HG03159 (cell line): ENCODE measurements at regions not wholly inside any gene's neighbourhood (a gene's known extent, or its start where the extent isn't known, plus 50 kb on each side); places are given as distances from the start of the nearest gene placed in this dataset.

Experiments
- ATAC-seq: cut with Tn5 transposase; IDR thresholded peaks from one replicate; pipeline ENCODE4 v1.9.1; 2021; ENCODE audit warnings: mild to moderate bottlenecking, moderate library complexity; ENCODE audit not compliant: unreplicated experiment

DNA sequence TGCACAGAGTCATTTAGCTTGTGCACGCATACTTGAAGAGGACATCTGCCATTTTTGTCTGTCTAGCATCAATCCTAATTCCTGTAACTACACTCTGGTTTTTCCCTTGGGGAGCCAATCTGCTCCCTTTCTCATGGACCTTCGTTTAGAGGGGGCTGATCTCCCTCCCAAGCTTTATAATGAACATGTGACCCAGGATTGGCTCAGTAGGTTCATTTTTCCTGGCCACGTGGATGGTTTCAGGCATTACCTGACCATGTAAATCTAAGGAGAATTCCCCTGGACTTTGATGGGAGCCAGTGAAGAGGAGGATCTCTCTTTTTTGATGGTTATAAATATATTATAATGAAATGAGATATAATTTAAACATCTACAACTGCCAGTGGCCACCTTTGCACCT lies 56.8 kb upstream of the HS3ST2 start:
- no peak for ATAC-seq

DNA sequence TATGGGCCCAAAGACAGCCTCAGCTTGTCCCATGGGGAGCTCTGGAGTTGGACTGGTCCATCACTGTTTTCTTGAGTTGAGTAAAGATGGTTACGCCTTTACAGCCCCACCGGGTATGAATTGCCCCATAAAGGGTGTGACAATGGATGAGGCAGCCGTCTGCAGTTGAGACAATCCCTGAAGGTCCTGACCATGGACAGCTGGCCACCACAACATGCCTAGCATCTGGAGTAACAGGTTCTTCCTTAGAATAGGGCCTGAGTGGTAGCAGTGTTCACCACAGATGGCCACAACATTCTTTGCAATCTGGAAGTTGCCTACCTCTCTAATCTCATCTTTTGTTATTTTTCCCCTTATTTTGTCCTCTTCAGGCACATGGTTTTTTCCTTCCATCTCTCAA lies 51.5 kb upstream of the HS3ST2 start:
- no peak for ATAC-seq

DNA sequence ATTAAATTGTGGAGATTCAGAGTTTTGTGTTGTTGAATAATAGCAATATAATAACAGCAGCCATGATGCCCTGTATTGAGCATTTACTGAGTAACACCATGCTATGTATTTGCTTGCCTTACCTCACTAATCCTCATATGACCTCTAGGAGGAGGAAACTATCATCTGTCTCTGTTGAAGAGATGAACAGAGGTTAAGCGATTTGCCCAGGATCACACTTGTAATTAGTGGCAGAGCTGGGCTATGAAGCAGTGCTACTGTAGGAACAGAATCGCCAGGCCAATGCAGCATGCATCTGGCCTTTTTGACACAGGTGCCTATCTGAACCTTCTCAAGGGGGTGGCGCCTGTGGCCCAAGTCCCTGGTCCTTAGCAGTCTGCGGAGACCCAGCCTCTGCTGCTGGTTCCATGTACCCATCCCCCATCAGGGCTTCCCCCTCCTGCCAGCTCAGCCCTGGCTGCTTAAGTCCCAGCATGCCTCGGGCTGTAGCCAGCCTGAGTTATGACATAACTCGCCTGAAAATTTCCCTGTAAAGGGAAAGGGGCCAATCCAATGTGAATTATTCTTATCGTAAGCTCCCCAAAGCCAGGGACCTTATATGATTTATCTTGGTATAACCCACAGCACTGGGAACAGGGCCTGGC lies 50.4 kb upstream of the HS3ST2 start:
- no peak for ATAC-seq
